ENCODE measurements at regions not wholly inside any gene's neighbourhood (a gene's known extent, or its start where the extent isn't known, plus 50 kb on each side); places are given as distances from the start of the nearest gene placed in this dataset.

GRCh38 chr6:144901412-144901811, 616.3 kb downstream of the UTRN start:
- TF ChIP-seq SUZ12 (IDR thresholded peaks at IDR 0.05; ENCODE audit: extremely low read depth, insufficient read depth, insufficient read length) (no peak), ZNF274 (IDR thresholded peaks at IDR 0.05; ENCODE audit: low read depth, low read length) (no peak)

Data from NT2/D1 (cell line).